Hepatocyte (in vitro differentiated cells): ENCODE measurements at regions not wholly inside any gene's neighbourhood (a gene's known extent, or its start where the extent isn't known, plus 50 kb on each side); places are given as distances from the start of the nearest gene placed in this dataset.
A peak's percentile ranks its signal among the peaks of the same experiment; 100 is the strongest.

Source experiments
- DNase-seq: peaks from one replicate; pipeline ENCODE4 v3.0.0-alpha.2; 2016; ENCODE audit warnings: low spot score
- H2AFZ ChIP-seq: fragments of 200-600 bp; sonication (generic); 2 replicates; pipeline ENCODE4 v1.6.0; 2016; ENCODE audit warnings: antibody characterized with exemption, mild to moderate bottlenecking
- H3K27ac ChIP-seq: fragments of 200-600 bp; sonication (generic); 2 replicates; pipeline ENCODE4 v1.5.1; 2016; ENCODE audit warnings: mild to moderate bottlenecking
- H3K27me3 ChIP-seq: fragments of 200-600 bp; sonication (generic); 2 replicates; pipeline ENCODE4 v1.6.1; 2016
- H3K36me3 ChIP-seq: fragments of 200-600 bp; sonication (generic); replicated peaks from 2 replicates; pipeline ENCODE4 v1.5.1; 2016; ENCODE audit warnings: low read depth; ENCODE audit not compliant: insufficient read depth
- H3K4me1 ChIP-seq: fragments of 200-600 bp; sonication (generic); 2 replicates; pipeline ENCODE4 v1.5.1; 2016; ENCODE audit warnings: mild to moderate bottlenecking, moderate library complexity; ENCODE audit not compliant: insufficient read depth
- H3K4me2 ChIP-seq: fragments of 200-600 bp; sonication (generic); 2 replicates; pipeline ENCODE4 v1.6.0; 2016
- H3K4me3 ChIP-seq: fragments of 200-600 bp; sonication (generic); 2 replicates; pipeline ENCODE4 v1.5.1; 2016; ENCODE audit warnings: mild to moderate bottlenecking
- H3K79me2 ChIP-seq: fragments of 200-600 bp; sonication (generic); 2 replicates; pipeline ENCODE4 v1.6.0; 2017; ENCODE audit warnings: mild to moderate bottlenecking
- H3K9me2 ChIP-seq: fragments of 200-600 bp; sonication (generic); replicated peaks from 2 replicates; pipeline ENCODE4 v1.6.0; 2017; ENCODE audit warnings: mild to moderate bottlenecking; ENCODE audit not compliant: insufficient read depth
- H3K9me3 ChIP-seq: fragments of 200-600 bp; sonication (generic); 2 replicates; pipeline ENCODE4 v1.5.1; 2016; ENCODE audit warnings: low read depth, mild to moderate bottlenecking
- H4K20me1 ChIP-seq: fragments of 200-600 bp; sonication (generic); 2 replicates; pipeline ENCODE4 v1.6.0; 2016; ENCODE audit warnings: mild to moderate bottlenecking; ENCODE audit not compliant: insufficient read depth, poor library complexity, severe bottlenecking
- EZH2 ChIP-seq: fragments of 200-600 bp; sonication (generic); IDR thresholded peaks from 2 replicates; pipeline ENCODE4 v1.6.1; 2016; ENCODE audit warnings: antibody characterized with exemption, mild to moderate bottlenecking, borderline replicate concordance
- EZH2phosphoT487 ChIP-seq: fragments of 200-600 bp; sonication (generic); IDR thresholded peaks from one replicate; pipeline ENCODE4 v1.6.1; 2018; ENCODE audit warnings: antibody characterized with exemption, mild to moderate bottlenecking, low read depth, moderate library complexity; ENCODE audit not compliant: unreplicated experiment, severe bottlenecking
- WGBS: methylation state at CpG from one replicate; pipeline ENCODE4 v1.1.6; 2016; ENCODE audit warnings: low lambda C conversion rate; ENCODE audit errors: missing lambda C conversion rate; 5-methylcytosine and 5-hydroxymethylcytosine counted together
- TF ChIP-seq, protein P1 (sequence below): fragments of 200-600 bp; sonication (generic); IDR thresholded peaks from 2 replicates; pipeline ENCODE4 v1.5.1; 2016; ENCODE audit warnings: antibody characterized with exemption, mild to moderate bottlenecking; ENCODE audit not compliant: poor library complexity

DNA sequence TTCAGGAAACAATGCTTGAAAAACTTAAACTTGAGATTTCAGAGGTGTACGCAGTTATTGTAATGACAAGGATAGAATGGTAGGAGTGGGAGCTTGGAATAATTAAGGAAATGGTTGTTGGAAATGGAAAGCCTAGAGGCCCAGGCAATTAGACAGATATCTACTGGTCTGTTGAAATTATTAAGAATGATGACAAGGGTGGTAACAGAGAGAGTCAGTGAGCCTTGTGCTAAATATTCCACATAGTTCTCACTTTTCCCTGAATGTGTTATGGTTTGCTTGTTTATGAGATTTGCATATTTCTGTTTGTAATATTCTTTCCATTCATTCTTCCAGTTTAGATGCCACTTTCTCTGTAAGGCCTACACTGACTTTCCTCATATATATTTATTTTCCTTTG, 66.0 kb upstream of the ATP2B1 start:
- no peaks in the 10 kb centered on the region for H3K9me2 ChIP-seq
- DNase-seq, result no peak
- H4K20me1 ChIP-seq, result no peaks in the 10 kb centered on the region
- TF ChIP-seq, protein P1, sequence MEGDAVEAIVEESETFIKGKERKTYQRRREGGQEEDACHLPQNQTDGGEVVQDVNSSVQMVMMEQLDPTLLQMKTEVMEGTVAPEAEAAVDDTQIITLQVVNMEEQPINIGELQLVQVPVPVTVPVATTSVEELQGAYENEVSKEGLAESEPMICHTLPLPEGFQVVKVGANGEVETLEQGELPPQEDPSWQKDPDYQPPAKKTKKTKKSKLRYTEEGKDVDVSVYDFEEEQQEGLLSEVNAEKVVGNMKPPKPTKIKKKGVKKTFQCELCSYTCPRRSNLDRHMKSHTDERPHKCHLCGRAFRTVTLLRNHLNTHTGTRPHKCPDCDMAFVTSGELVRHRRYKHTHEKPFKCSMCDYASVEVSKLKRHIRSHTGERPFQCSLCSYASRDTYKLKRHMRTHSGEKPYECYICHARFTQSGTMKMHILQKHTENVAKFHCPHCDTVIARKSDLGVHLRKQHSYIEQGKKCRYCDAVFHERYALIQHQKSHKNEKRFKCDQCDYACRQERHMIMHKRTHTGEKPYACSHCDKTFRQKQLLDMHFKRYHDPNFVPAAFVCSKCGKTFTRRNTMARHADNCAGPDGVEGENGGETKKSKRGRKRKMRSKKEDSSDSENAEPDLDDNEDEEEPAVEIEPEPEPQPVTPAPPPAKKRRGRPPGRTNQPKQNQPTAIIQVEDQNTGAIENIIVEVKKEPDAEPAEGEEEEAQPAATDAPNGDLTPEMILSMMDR, result no peak
- H3K27me3 ChIP-seq, result no peaks in the 10 kb centered on the region
- peak overlapping the region; percentile 11 for H3K27ac ChIP-seq
- no peak overlapping the region for H2AFZ ChIP-seq
- 100% methylated on average over 1 of the region's 1 CpG for WGBS
- H3K4me3 ChIP-seq, result no peak overlapping the region
- no peaks in the 10 kb centered on the region for H3K4me1 ChIP-seq
- H3K36me3 ChIP-seq, result no peaks in the 10 kb centered on the region
- H3K79me2 ChIP-seq, result no peaks in the 10 kb centered on the region
- no peak overlapping the region for H3K4me2 ChIP-seq
- H3K9me3 ChIP-seq, result no peaks in the 10 kb centered on the region

DNA sequence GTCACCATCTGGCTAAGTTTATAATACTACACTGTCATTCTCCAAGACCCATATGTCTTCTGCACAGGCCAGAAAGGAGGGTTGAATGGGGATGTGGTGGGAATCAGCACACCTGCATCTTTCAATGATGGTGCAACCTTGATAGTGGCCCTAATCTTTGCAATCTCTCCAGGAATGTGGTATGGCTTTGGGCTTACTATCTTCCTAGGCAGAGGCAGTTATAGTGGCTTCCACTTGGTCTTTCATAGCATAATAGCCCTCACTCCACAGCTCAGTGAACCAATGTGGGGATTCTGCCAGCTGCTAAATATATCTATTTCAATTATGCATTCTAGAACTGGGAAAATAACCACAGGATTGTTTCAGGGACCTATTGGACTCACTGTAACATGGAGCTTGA, 61.8 kb upstream of the ATP2B1 start:
- Histone ChIP-seq H3K4me1 (no peaks in the 10 kb centered on the region), H3K79me2 (no peaks in the 10 kb centered on the region), H3K9me2 (no peaks in the 10 kb centered on the region), H3K27ac (no peak overlapping the region), H3K9me3 (no peaks in the 10 kb centered on the region), H3K4me3 (no peak overlapping the region), H3K36me3 (no peaks in the 10 kb centered on the region), H3K4me2 (no peak overlapping the region), H3K27me3 (no peaks in the 10 kb centered on the region), H2AFZ (no peak overlapping the region), H4K20me1 (no peaks in the 10 kb centered on the region)
- DNase-seq, result no peak
- no peak for TF ChIP-seq EZH2phosphoT487
- TF ChIP-seq, protein P1, result no peak
- no peak for TF ChIP-seq EZH2

DNA sequence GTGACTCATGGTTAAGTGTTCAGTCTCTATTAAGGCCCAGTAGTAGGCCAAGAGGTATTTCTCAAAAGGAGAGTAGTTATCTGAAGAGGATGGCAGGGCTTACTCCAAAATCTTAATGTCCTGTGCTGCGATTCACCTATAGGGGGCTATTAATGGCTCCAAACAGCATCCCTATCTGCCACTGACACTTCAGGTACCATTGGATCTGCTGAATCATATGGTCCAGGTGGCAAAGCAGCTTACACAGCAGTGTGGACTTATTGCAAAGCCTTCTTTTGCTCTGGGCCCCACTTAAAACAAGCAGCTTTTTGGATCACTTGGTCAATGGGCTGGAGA, 60.8 kb upstream of the ATP2B1 start:
- TF ChIP-seq, protein P1, result no peak
- no peak for TF ChIP-seq EZH2phosphoT487
- no peak for TF ChIP-seq EZH2
- H3K4me2 ChIP-seq, result no peak overlapping the region
- H3K27ac ChIP-seq, result peak overlapping the region; percentile 83

More for the DNA sequence above, 60.8 kb upstream of the ATP2B1 start:
- Histone ChIP-seq H3K79me2 (no peaks in the 10 kb centered on the region), H3K9me2 (no peaks in the 10 kb centered on the region), H2AFZ (no peak overlapping the region), H3K4me3 (no peak overlapping the region), H3K4me1 (no peaks in the 10 kb centered on the region), H3K9me3 (no peaks in the 10 kb centered on the region), H3K36me3 (no peaks in the 10 kb centered on the region), H4K20me1 (no peaks in the 10 kb centered on the region), H3K27me3 (no peaks in the 10 kb centered on the region)
- WGBS, result 95% methylated on average over 1 of the region's 1 CpG
- no peak for DNase-seq
